Upper lobe of left lung (tissue), 6 donors: ENCODE measurements at regions not wholly inside any gene's neighbourhood (a gene's known extent, or its start where the extent isn't known, plus 50 kb on each side); places are given as distances from the start of the nearest gene placed in this dataset.

Source experiments
- ATAC-seq, 2 donors: fragments of 200-7000 bp; cut with Tn5 transposase; one replicate each; pipeline ENCODE4 v1.9.1; 2022; ENCODE audit warnings: mild to moderate bottlenecking in 2 of 2, moderate library complexity in 2 of 2; ENCODE audit not compliant: low FRiP score in 2 of 2
- DNase-seq, 2 donors: peaks; one replicate each; pipeline ENCODE4 v3.0.0-alpha.2; 2019 to 2020
- H3K27ac ChIP-seq, 4 donors: fragments of 200-600 bp; sonication (generic); one replicate each; pipeline ENCODE4 v1.5.1; 2016 to 2019
- H3K27me3 ChIP-seq, 4 donors: fragments of 200-600 bp; sonication (generic); one replicate each; pipeline ENCODE4 v1.5.1; 2017 to 2019
- H3K36me3 ChIP-seq, 4 donors: fragments of 200-600 bp; sonication (generic); one replicate each; pipeline ENCODE4 v1.5.1; 2016 to 2019
- H3K4me1 ChIP-seq, 4 donors: fragments of 200-600 bp; sonication (generic); one replicate each; pipeline ENCODE4 v1.5.1; 2018 to 2019
- H3K4me3 ChIP-seq, 4 donors: fragments of 200-600 bp; sonication (generic); one replicate each; pipeline ENCODE4 v1.5.1; 2017 to 2019; ENCODE audit warnings: mild to moderate bottlenecking in 2 of 4, moderate library complexity in 1 of 4
- H3K9me3 ChIP-seq, 4 donors: fragments of 200-600 bp; sonication (generic); one replicate each; pipeline ENCODE4 v1.5.1; 2018 to 2019
- EP300 ChIP-seq, 4 donors: sonication (generic); formaldehyde crosslinking; IDR thresholded peaks; one replicate each; pipeline ENCODE4 v1.5.1; 2017; ENCODE audit warnings: antibody characterized with exemption in 4 of 4, control low read depth in 2 of 4
- POLR2A ChIP-seq, 4 donors: fragments of 450-650 bp; IDR thresholded peaks; one replicate each; pipeline ENCODE4 v1.5.1; 2016 to 2017; ENCODE audit warnings: antibody characterized with exemption in 4 of 4, mild to moderate bottlenecking in 2 of 4
- POLR2AphosphoS5 ChIP-seq, 2 donors: sonication (generic); formaldehyde crosslinking; IDR thresholded peaks; one replicate each; pipeline ENCODE4 v1.5.1; 2017; ENCODE audit warnings: antibody characterized with exemption in 2 of 2
- WGBS, 2 donors: methylation state at CpG; one replicate each; pipeline ENCODE4 v1.1.5; 2017 to 2018; 5-methylcytosine and 5-hydroxymethylcytosine counted together
- small RNA-seq, 4 donors: library from RNA; depleted of rRNA; stranded (forward); fragments of <200 nt; gene quantifications; one replicate each; pipeline ENCODE3, GENCODE V24; 2016
- TF ChIP-seq, protein P1 (sequence below), 6 experiments: fragments of 450-650 bp in 4 of 6; fragments of 200-600 bp in 2 of 6; sonication (generic) in 2 of 6; IDR thresholded peaks; one replicate each; pipeline ENCODE4 v1.5.1; 2016 to 2019; ENCODE audit warnings: antibody characterized with exemption in 6 of 6
- donor health status: DM: no; HTN: no; CAD: no; lungs with moderate emphysema.
- donor health status: DM: no; HTN: yes; CAD: no; lungs with severe emphysema.

GRCh38 chr15:87089551-87089950, 1009.9 kb downstream of the AGBL1 start:
- TF ChIP-seq POLR2A (IDR thresholded peaks at IDR 0.05) (no peak), EP300 (IDR thresholded peaks at IDR 0.05) (no peak), POLR2AphosphoS5 (IDR thresholded peaks at IDR 0.05) (no peak)
- WGBS, 2 donors: 73 to 84% methylated on average over 2 of the region's 2 CpGs
- no peaks in the 10 kb centered on the region for H3K9me3 ChIP-seq

DNA sequence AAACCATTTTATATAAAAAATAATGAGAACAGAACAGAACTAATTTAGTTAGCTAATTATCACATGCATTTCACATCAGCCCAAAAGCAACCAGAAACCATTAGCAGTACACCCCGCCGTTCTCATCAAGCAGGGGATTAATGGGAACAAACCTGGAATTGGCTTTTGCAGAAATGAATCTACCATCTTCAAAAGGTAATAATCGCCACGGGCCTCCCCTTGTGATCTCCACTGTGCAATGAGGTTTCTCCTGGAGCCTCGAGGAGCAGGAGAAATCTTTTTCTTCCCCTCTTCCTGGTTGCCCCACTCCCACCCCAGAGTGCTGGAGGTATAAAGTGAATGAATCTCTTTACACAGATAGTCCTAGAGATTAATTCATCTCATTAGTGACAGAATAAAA, 1003.5 kb downstream of the AGBL1 start:
- Histone ChIP-seq H3K4me1 (no peaks in the 10 kb centered on the region), H3K27ac (no peak overlapping the region), H3K36me3 (no peaks in the 10 kb centered on the region), H3K9me3 (no peaks in the 10 kb centered on the region), H3K27me3 (no peaks in the 10 kb centered on the region), H3K4me3 (no peak overlapping the region)
- 80 to 84% methylated on average over 5 of the region's 5 CpGs for WGBS, 2 donors
- DNase-seq (no peak), ATAC-seq (no peak)
- TF ChIP-seq, protein P1, sequence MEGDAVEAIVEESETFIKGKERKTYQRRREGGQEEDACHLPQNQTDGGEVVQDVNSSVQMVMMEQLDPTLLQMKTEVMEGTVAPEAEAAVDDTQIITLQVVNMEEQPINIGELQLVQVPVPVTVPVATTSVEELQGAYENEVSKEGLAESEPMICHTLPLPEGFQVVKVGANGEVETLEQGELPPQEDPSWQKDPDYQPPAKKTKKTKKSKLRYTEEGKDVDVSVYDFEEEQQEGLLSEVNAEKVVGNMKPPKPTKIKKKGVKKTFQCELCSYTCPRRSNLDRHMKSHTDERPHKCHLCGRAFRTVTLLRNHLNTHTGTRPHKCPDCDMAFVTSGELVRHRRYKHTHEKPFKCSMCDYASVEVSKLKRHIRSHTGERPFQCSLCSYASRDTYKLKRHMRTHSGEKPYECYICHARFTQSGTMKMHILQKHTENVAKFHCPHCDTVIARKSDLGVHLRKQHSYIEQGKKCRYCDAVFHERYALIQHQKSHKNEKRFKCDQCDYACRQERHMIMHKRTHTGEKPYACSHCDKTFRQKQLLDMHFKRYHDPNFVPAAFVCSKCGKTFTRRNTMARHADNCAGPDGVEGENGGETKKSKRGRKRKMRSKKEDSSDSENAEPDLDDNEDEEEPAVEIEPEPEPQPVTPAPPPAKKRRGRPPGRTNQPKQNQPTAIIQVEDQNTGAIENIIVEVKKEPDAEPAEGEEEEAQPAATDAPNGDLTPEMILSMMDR (IDR thresholded peaks at IDR 0.05): no peak
- TF ChIP-seq EP300 (IDR thresholded peaks at IDR 0.05): no peak
- TF ChIP-seq POLR2A (IDR thresholded peaks at IDR 0.05): no peak
- no peak for TF ChIP-seq POLR2AphosphoS5 (IDR thresholded peaks at IDR 0.05)

More at GRCh38 chr15:87089551-87089950, 1009.9 kb downstream of the AGBL1 start:
- no peak for ATAC-seq
- no peak for DNase-seq
- no peaks in the 10 kb centered on the region for H3K27me3 ChIP-seq
- no peaks in the 10 kb centered on the region for H3K4me1 ChIP-seq
- no peak overlapping the region for H3K4me3 ChIP-seq
- H3K36me3 ChIP-seq: no peaks in the 10 kb centered on the region
- no peak overlapping the region for H3K27ac ChIP-seq

- no peaks in the 10 kb centered on the region for H3K9me3 ChIP-seq
- TF ChIP-seq EP300 (IDR thresholded peaks at IDR 0.05) (no peak), POLR2A (IDR thresholded peaks at IDR 0.05) (no peak), POLR2AphosphoS5 (IDR thresholded peaks at IDR 0.05) (no peak)
- TF ChIP-seq, protein P1 (IDR thresholded peaks at IDR 0.05): no peak
- no peaks in the 10 kb centered on the region for H3K4me1 ChIP-seq
- H3K27ac ChIP-seq: no peak overlapping the region
- no peak for ATAC-seq
- H3K4me3 ChIP-seq: no peak overlapping the region
- H3K36me3 ChIP-seq: no peaks in the 10 kb centered on the region
- 74 to 76% methylated on average over 2 of the region's 2 CpGs for WGBS, 2 donors
- H3K27me3 ChIP-seq: no peaks in the 10 kb centered on the region
- DNase-seq: no peak
Observed at GRCh38 chr15:87082581-87082980, 1002.9 kb downstream of the AGBL1 start.

- WGBS, 2 donors: 72 to 73% methylated on average over 5 of the region's 5 CpGs
- H3K9me3 ChIP-seq: no peaks in the 10 kb centered on the region
- H3K4me1 ChIP-seq: no peaks in the 10 kb centered on the region
- no peaks in the 10 kb centered on the region for H3K27me3 ChIP-seq
- H3K4me3 ChIP-seq: no peak overlapping the region
- H3K36me3 ChIP-seq: no peaks in the 10 kb centered on the region
- ATAC-seq (no peak), DNase-seq (no peak)
- no peak overlapping the region for H3K27ac ChIP-seq
- TF ChIP-seq POLR2A (IDR thresholded peaks at IDR 0.05): no peak
- TF ChIP-seq EP300 (IDR thresholded peaks at IDR 0.05): no peak
- TF ChIP-seq, protein P1 (IDR thresholded peaks at IDR 0.05): no peak
- TF ChIP-seq POLR2AphosphoS5 (IDR thresholded peaks at IDR 0.05): no peak
Observed at GRCh38 chr15:87080547-87080946, 1000.9 kb downstream of the AGBL1 start.

Small RNA genes in the stretch of these regions (small RNA-seq; reads per million reads assigned to genes)
- gene RNU6-185P: 0 reads per million in 4 donors
